HepG2 (cell line): ENCODE measurements at regions not wholly inside any gene's neighbourhood (a gene's known extent, or its start where the extent isn't known, plus 50 kb on each side); places are given as distances from the start of the nearest gene placed in this dataset.

Experiments
- ARNTL ChIP-seq: sonication (generic); formaldehyde crosslinking; IDR thresholded peaks from 2 replicates; pipeline ENCODE4 v1.4.0; 2020; ENCODE audit warnings: mild to moderate bottlenecking, missing genetic modification reagents
- BCLAF1 ChIP-seq: fragments of 450-650 bp; IDR thresholded peaks from 2 replicates; pipeline ENCODE4 v1.6.1; 2017; ENCODE audit warnings: mild to moderate bottlenecking
- BHLHE40 ChIP-seq: IDR thresholded peaks from 2 replicates; pipeline ENCODE4 v1.6.1; 2011; ENCODE audit warnings: low read length, improper control_type of control experiment
- BRD4 ChIP-seq: sonication (generic); formaldehyde crosslinking; IDR thresholded peaks from 2 replicates; pipeline ENCODE4 v1.4.0; 2020; ENCODE audit warnings: missing genetic modification reagents
- FOXM1 ChIP-seq: sonication (generic); formaldehyde crosslinking; IDR thresholded peaks from 2 replicates; pipeline ENCODE4 v1.5.0; 2020; ENCODE audit warnings: missing genetic modification reagents
- MED1 ChIP-seq: sonication (generic); formaldehyde crosslinking; IDR thresholded peaks from 2 replicates; pipeline ENCODE4 v1.4.0; 2020; ENCODE audit warnings: missing genetic modification reagents
- MTF1 ChIP-seq: sonication (generic); formaldehyde crosslinking; IDR thresholded peaks from 2 replicates; pipeline ENCODE4 v1.5.0; 2020; ENCODE audit warnings: missing genetic modification reagents
- MXD1 ChIP-seq: sonication (generic); formaldehyde crosslinking; IDR thresholded peaks from 2 replicates; pipeline ENCODE4 v1.4.0; 2020; ENCODE audit warnings: mild to moderate bottlenecking, missing genetic modification reagents
- NAIF1 ChIP-seq: sonication (generic); formaldehyde crosslinking; IDR thresholded peaks from 2 replicates; pipeline ENCODE4 v1.5.0; 2020; ENCODE audit warnings: mild to moderate bottlenecking, missing genetic modification reagents, borderline replicate concordance
- NBN ChIP-seq: fragments of 450-650 bp; conservative IDR thresholded peaks from 2 replicates; pipeline ENCODE4 v1.6.1; 2017
- RBAK ChIP-seq: sonication (generic); formaldehyde crosslinking; IDR thresholded peaks from 2 replicates; pipeline ENCODE4 v1.5.1; 2020; ENCODE audit warnings: mild to moderate bottlenecking, missing genetic modification reagents
- SMC3 ChIP-seq: IDR thresholded peaks from 2 replicates; pipeline ENCODE4 v1.6.1; 2011; ENCODE audit warnings: low read length, improper control_type of control experiment
- SOX13 ChIP-seq, 3 experiments: fragments of 450-650 bp in 1 of 3; sonication (generic) in 1 of 3; formaldehyde crosslinking in 1 of 3; IDR thresholded peaks in 2 of 3; conservative IDR thresholded peaks in 1 of 3; 2 replicates each; pipeline versions ENCODE4 v1.5.0 to v1.6.1; 2016 to 2020; ENCODE audit warnings: antibody characterized with exemption in 1 of 3, mild to moderate bottlenecking in 1 of 3, missing compliant biosample characterization in 1 of 3, missing genetic modification reagents in 1 of 3, moderate library complexity in 1 of 3
- THAP11 ChIP-seq: IDR thresholded peaks from 2 replicates; pipeline ENCODE4 v1.6.1; 2016; ENCODE audit warnings: missing biosample characterization, missing genetic modification reagents
- ZBTB26 ChIP-seq: IDR thresholded peaks from 2 replicates; pipeline ENCODE4 v1.6.1; 2016; ENCODE audit warnings: missing compliant biosample characterization, missing genetic modification reagents, borderline replicate concordance
- ZBTB49 ChIP-seq: sonication (generic); formaldehyde crosslinking; IDR thresholded peaks from 2 replicates; pipeline ENCODE4 v1.4.0; 2020; ENCODE audit warnings: missing genetic modification reagents, borderline replicate concordance
- ZC3H4 ChIP-seq: sonication (generic); formaldehyde crosslinking; IDR thresholded peaks from 2 replicates; pipeline ENCODE4 v1.4.0; 2020; ENCODE audit warnings: missing genetic modification reagents, borderline replicate concordance
- ZKSCAN5 ChIP-seq: sonication (generic); formaldehyde crosslinking; IDR thresholded peaks from 2 replicates; pipeline ENCODE4 v1.5.1; 2020; ENCODE audit warnings: mild to moderate bottlenecking, missing genetic modification reagents
- ZNF569 ChIP-seq: sonication (generic); formaldehyde crosslinking; IDR thresholded peaks from 2 replicates; pipeline ENCODE4 v1.5.0; 2020; ENCODE audit warnings: mild to moderate bottlenecking, missing genetic modification reagents, moderate library complexity, borderline replicate concordance
- ZNF598 ChIP-seq: sonication (generic); formaldehyde crosslinking; IDR thresholded peaks from 2 replicates; pipeline ENCODE4 v1.5.1; 2020; ENCODE audit warnings: mild to moderate bottlenecking, missing genetic modification reagents, borderline replicate concordance
- ZNF740 ChIP-seq: sonication (generic); formaldehyde crosslinking; IDR thresholded peaks from 2 replicates; pipeline ENCODE4 v1.4.0; 2020; ENCODE audit warnings: missing genetic modification reagents

- TF ChIP-seq FOXM1 (CRISPR knock-in tag), result 0 out of 2 replicates have a peak, but pooled peaks have one; percentile 10
- TF ChIP-seq ARNTL (CRISPR knock-in tag), result peak; percentile 99
- peak; percentile 60; the same call in 1 of the 2 replicates for TF ChIP-seq SMC3
- TF ChIP-seq ZNF598 (CRISPR knock-in tag), result peak; percentile 30; the same call in 1 of the 2 replicates
- TF ChIP-seq NBN, result no peak
- TF ChIP-seq ZNF740 (CRISPR knock-in tag), result peak; percentile 35; the same call in 1 of the 2 replicates
- no peak; the same call in 1 of the 2 replicates for TF ChIP-seq BRD4 (CRISPR knock-in tag)
- peak; percentile 84 for TF ChIP-seq MED1
- peak; percentile 68; the same call in 1 of the 2 replicates for TF ChIP-seq RBAK (CRISPR knock-in tag)
- 0 out of 2 replicates have a peak, but pooled peaks have one; percentile 22 for TF ChIP-seq ZBTB49 (CRISPR knock-in tag)
- TF ChIP-seq MTF1 (CRISPR knock-in tag), result no peak
- peak; percentile 20; the same call in 1 of the 2 replicates for TF ChIP-seq ZKSCAN5 (CRISPR knock-in tag)
- no peak for TF ChIP-seq ZNF569 (CRISPR knock-in tag)
- peak; percentile 58 for TF ChIP-seq THAP11 (CRISPR knock-in tag)
- peak; percentile 59 for TF ChIP-seq SOX13 (IDR thresholded peaks at IDR 0.05)
- TF ChIP-seq SOX13 (CRISPR knock-in tag; conservative IDR thresholded peaks at IDR 0.05 in 1 of 2, IDR thresholded peaks at IDR 0.05 in 1 of 2), result peak in 1 of 2 experiments; percentile 85; a peak in 2 of 4 replicates
- peak; percentile 46; the same call in 1 of the 2 replicates for TF ChIP-seq BHLHE40
- no peak for TF ChIP-seq BCLAF1
- peak; percentile 86 for TF ChIP-seq ZBTB26 (CRISPR knock-in tag)
- TF ChIP-seq NAIF1 (CRISPR knock-in tag), result no peak
- no peak for TF ChIP-seq ZC3H4 (CRISPR knock-in tag)
- TF ChIP-seq MXD1, result 0 out of 2 replicates have a peak, but pooled peaks have one; percentile 49
Measured at GRCh38 chr2:172339371-172340010, 87.9 kb upstream of the ITGA6 start (continued).
